ENCODE measurements at regions not wholly inside any gene's neighbourhood (a gene's known extent, or its start where the extent isn't known, plus 50 kb on each side); places are given as distances from the start of the nearest gene placed in this dataset.

GRCh38 chr4:108301545-108302251 lies 133.0 kb upstream of the LEF1 start:
- Histone ChIP-seq H3K9me2 (replicated peaks; ENCODE audit: insufficient read depth, low read length) (no peaks in the 10 kb centered on the region), H3K9ac (ENCODE audit: low read length) (no peak overlapping the region), H3K4me1 (ENCODE audit: low read length) (no peaks in the 10 kb centered on the region), H3K36me3 (replicated peaks; ENCODE audit: insufficient read depth, low read length) (no peaks in the 10 kb centered on the region), H3K79me2 (ENCODE audit: low read length) (no peaks in the 10 kb centered on the region), H3K4me3 (ENCODE audit: low read length) (no peak overlapping the region), H2AFZ (ENCODE audit: low read length) (no peak overlapping the region), H3K27me3 (replicated peaks; ENCODE audit: insufficient read depth, low read length) (no peaks in the 10 kb centered on the region), H3K9me3 (replicated peaks; ENCODE audit: insufficient read depth, low read length) (no peaks in the 10 kb centered on the region), H3K27ac (ENCODE audit: low read length) (no peak overlapping the region), H3K4me2 (ENCODE audit: low read depth, low read length) (no peak overlapping the region), H4K20me1 (ENCODE audit: insufficient read depth, low read length) (no peaks in the 10 kb centered on the region), H3F3A (ENCODE audit: insufficient read depth, low read length) (no peaks in the 10 kb centered on the region)
- DNase-seq: no peak
- no peak for TF ChIP-seq EZH2 (optimal IDR thresholded peaks at IDR 0.05; ENCODE audit: low read depth, low read length)
- no peak for TF ChIP-seq EZH2phosphoT487 (IDR thresholded peaks at IDR 0.05; ENCODE audit: low read length)
- TF ChIP-seq CTCF (IDR thresholded peaks at IDR 0.05; ENCODE audit: low read length): no peak

GRCh38 chr4:108297605-108298004 lies 128.9 kb upstream of the LEF1 start:
- Histone ChIP-seq H3K9me3 (replicated peaks; ENCODE audit: insufficient read depth, low read length) (no peaks in the 10 kb centered on the region), H3K4me1 (ENCODE audit: low read length) (no peaks in the 10 kb centered on the region), H3K79me2 (ENCODE audit: low read length) (no peaks in the 10 kb centered on the region), H3K9me2 (replicated peaks; ENCODE audit: insufficient read depth, low read length) (no peaks in the 10 kb centered on the region), H4K20me1 (ENCODE audit: insufficient read depth, low read length) (no peaks in the 10 kb centered on the region), H3F3A (ENCODE audit: insufficient read depth, low read length) (no peaks in the 10 kb centered on the region), H2AFZ (ENCODE audit: low read length) (no peak overlapping the region), H3K9ac (ENCODE audit: low read length) (no peak overlapping the region), H3K27me3 (replicated peaks; ENCODE audit: insufficient read depth, low read length) (no peaks in the 10 kb centered on the region), H3K36me3 (replicated peaks; ENCODE audit: insufficient read depth, low read length) (no peaks in the 10 kb centered on the region), H3K27ac (ENCODE audit: low read length) (no peak overlapping the region), H3K4me3 (ENCODE audit: low read length) (no peak overlapping the region), H3K4me2 (ENCODE audit: low read depth, low read length) (no peak overlapping the region)
- no peak for DNase-seq
- TF ChIP-seq EZH2 (optimal IDR thresholded peaks at IDR 0.05; ENCODE audit: low read depth, low read length) (no peak), EZH2phosphoT487 (IDR thresholded peaks at IDR 0.05; ENCODE audit: low read length) (no peak), CTCF (IDR thresholded peaks at IDR 0.05; ENCODE audit: low read length) (no peak)

- Histone ChIP-seq H3K27me3 (replicated peaks; ENCODE audit: insufficient read depth, low read length) (no peaks in the 10 kb centered on the region), H3K4me3 (ENCODE audit: low read length) (no peak overlapping the region), H3K4me1 (ENCODE audit: low read length) (no peaks in the 10 kb centered on the region), H2AFZ (ENCODE audit: low read length) (no peak overlapping the region), H3K27ac (ENCODE audit: low read length) (no peak overlapping the region), H3K9ac (ENCODE audit: low read length) (no peak overlapping the region), H3K79me2 (ENCODE audit: low read length) (no peaks in the 10 kb centered on the region), H3F3A (ENCODE audit: insufficient read depth, low read length) (no peaks in the 10 kb centered on the region), H3K9me2 (replicated peaks; ENCODE audit: insufficient read depth, low read length) (no peaks in the 10 kb centered on the region), H3K36me3 (replicated peaks; ENCODE audit: insufficient read depth, low read length) (no peaks in the 10 kb centered on the region), H3K9me3 (replicated peaks; ENCODE audit: insufficient read depth, low read length) (no peaks in the 10 kb centered on the region), H4K20me1 (ENCODE audit: insufficient read depth, low read length) (no peaks in the 10 kb centered on the region), H3K4me2 (ENCODE audit: low read depth, low read length) (no peak overlapping the region)
- no peak for TF ChIP-seq EZH2 (optimal IDR thresholded peaks at IDR 0.05; ENCODE audit: low read depth, low read length)
- no peak for TF ChIP-seq EZH2phosphoT487 (IDR thresholded peaks at IDR 0.05; ENCODE audit: low read length)
- TF ChIP-seq CTCF (IDR thresholded peaks at IDR 0.05; ENCODE audit: low read length): no peak
- no peak for DNase-seq
Measured at GRCh38 chr4:108292229-108292628, 123.5 kb upstream of the LEF1 start.

Measured in MM.1S (cell line).